Left lung (tissue), 4 donors: ENCODE measurements at regions not wholly inside any gene's neighbourhood (a gene's known extent, or its start where the extent isn't known, plus 50 kb on each side); places are given as distances from the start of the nearest gene placed in this dataset.

Experiments used
- ATAC-seq: fragments of 200-7000 bp; cut with Tn5 transposase; one replicate; pipeline ENCODE4 v1.9.1; 2020; ENCODE audit warnings: moderate library complexity
- DNase-seq, 4 donors: peaks; one replicate each; pipeline ENCODE4 v3.0.0-alpha.2; 2013 to 2020
- H3K27ac ChIP-seq, 2 donors: fragments of 200-600 bp; sonication (generic) in 1 of 2; one replicate each; pipeline versions ENCODE4 v1.5.0 to v1.8.0; 2020 to 2021
- H3K27me3 ChIP-seq, 2 donors: fragments of 200-600 bp; sonication (generic) in 1 of 2; one replicate each; pipeline versions ENCODE4 v1.5.0 to v1.8.0; 2020 to 2021
- H3K36me3 ChIP-seq, 2 donors: fragments of 200-600 bp; sonication (generic) in 1 of 2; one replicate each; pipeline versions ENCODE4 v1.5.0 to v1.8.0; 2020 to 2021
- H3K4me1 ChIP-seq, 2 donors: fragments of 200-600 bp; one replicate each; pipeline ENCODE4 v1.8.0; 2021
- H3K4me3 ChIP-seq, 2 donors: fragments of 200-600 bp; sonication (generic) in 1 of 2; one replicate each; pipeline versions ENCODE4 v1.5.0 to v1.8.0; 2020 to 2021; ENCODE audit warnings: mild to moderate bottlenecking in 1 of 2
- H3K9me3 ChIP-seq, 2 donors: fragments of 200-600 bp; sonication (generic) in 1 of 2; one replicate each; pipeline versions ENCODE4 v1.5.0 to v1.8.0; 2020 to 2021
- CTCF ChIP-seq, 2 donors: fragments of 200-600 bp; sonication (generic) in 1 of 2; IDR thresholded peaks; one replicate each; pipeline versions ENCODE4 v1.5.0 to v1.8.0; 2021; ENCODE audit warnings: antibody characterized with exemption in 2 of 2
- intact Hi-C, 2 donors: fragments of 100-400 bp; cut with DNase I; formaldehyde crosslinking; loops; one replicate each; pipeline versions ENCODE4 v1.11.2 to v1.14.2; 2022
- donor health status: DM: no; HTN: yes; CAD: no.
- donor health status: DM: no; HTN: no; CAD: no.

- ATAC-seq (peak; percentile 86), DNase-seq (peak in 2 of 4 donors; percentile 42 to 66)
- H3K9me3 ChIP-seq: no peaks in the 10 kb centered on the region
- no peak overlapping the region for H3K27ac ChIP-seq
- no peaks in the 10 kb centered on the region for H3K4me1 ChIP-seq
- H3K36me3 ChIP-seq: no peaks in the 10 kb centered on the region
- TF ChIP-seq CTCF (IDR thresholded peaks at IDR 0.05): peak; percentile 36 to 43
- peaks cover 0 to 5% of the 10 kb centered on the region in 2 donors for H3K27me3 ChIP-seq
- no peak overlapping the region for H3K4me3 ChIP-seq
- intact Hi-C loops: no loop called here
Observed at GRCh38 chr18:67199993-67200617, 316.4 kb downstream of the DSEL start.

- no peak for TF ChIP-seq CTCF (IDR thresholded peaks at IDR 0.05)
- no peak overlapping the region for H3K27ac ChIP-seq
- no peak for DNase-seq
- H3K9me3 ChIP-seq: no peaks in the 10 kb centered on the region
- H3K4me1 ChIP-seq: no peaks in the 10 kb centered on the region
- no peaks in the 10 kb centered on the region for H3K36me3 ChIP-seq
- no peaks in the 10 kb centered on the region for H3K27me3 ChIP-seq
- ATAC-seq: no peak
- intact Hi-C loops: no loop called here
- H3K4me3 ChIP-seq: no peak overlapping the region
Observed at GRCh38 chr18:67194886-67195285, 321.6 kb downstream of the DSEL start.

GRCh38 chr18:67192535-67192934 lies 324.0 kb downstream of the DSEL start:
- no peak for DNase-seq
- no peak for ATAC-seq
- intact Hi-C loops: no loop called here
- TF ChIP-seq CTCF (IDR thresholded peaks at IDR 0.05): no peak
- Histone ChIP-seq H3K27ac (no peak overlapping the region), H3K9me3 (no peaks in the 10 kb centered on the region), H3K4me3 (no peak overlapping the region), H3K27me3 (no peaks in the 10 kb centered on the region), H3K36me3 (no peaks in the 10 kb centered on the region), H3K4me1 (no peaks in the 10 kb centered on the region)

GRCh38 chr18:67183398-67183797 lies 333.1 kb downstream of the DSEL start:
- intact Hi-C loops: no loop called here
- H3K4me3 ChIP-seq: no peak overlapping the region
- DNase-seq (no peak), ATAC-seq (no peak)
- no peak for TF ChIP-seq CTCF (IDR thresholded peaks at IDR 0.05)
- no peak overlapping the region for H3K27ac ChIP-seq
- H3K36me3 ChIP-seq: no peaks in the 10 kb centered on the region
- H3K27me3 ChIP-seq: no peaks in the 10 kb centered on the region
- no peaks in the 10 kb centered on the region for H3K9me3 ChIP-seq
- no peaks in the 10 kb centered on the region for H3K4me1 ChIP-seq

- Histone ChIP-seq H3K27me3 (no peaks in the 10 kb centered on the region), H3K4me3 (no peak overlapping the region), H3K27ac (no peak overlapping the region), H3K9me3 (no peaks in the 10 kb centered on the region), H3K4me1 (no peaks in the 10 kb centered on the region), H3K36me3 (no peaks in the 10 kb centered on the region)
- no peak for DNase-seq
- no peak for ATAC-seq
- TF ChIP-seq CTCF (IDR thresholded peaks at IDR 0.05): no peak
- intact Hi-C loops: no loop called here
Observed at GRCh38 chr18:67179726-67180125, 336.8 kb downstream of the DSEL start.
